ENCODE measurements at regions not wholly inside any gene's neighbourhood (a gene's known extent, or its start where the extent isn't known, plus 50 kb on each side); places are given as distances from the start of the nearest gene placed in this dataset.

GRCh38 chr16:52755396-52755795, 208.5 kb upstream of the TOX3 start:
- no peak for TF ChIP-seq ZBTB49 (tag by site-specific recombination; IDR thresholded peaks at IDR 0.05; ENCODE audit: low read depth)
- TF ChIP-seq ZNF24 (tag by site-specific recombination; IDR thresholded peaks at IDR 0.05) = no peak
- TF ChIP-seq ZBTB1 (tag by site-specific recombination; IDR thresholded peaks at IDR 0.05) = no peak
- no peak for TF ChIP-seq KLF16 (tag by site-specific recombination; IDR thresholded peaks at IDR 0.05)
- no peak for TF ChIP-seq CTCF (tag by site-specific recombination; IDR thresholded peaks at IDR 0.05)
- TF ChIP-seq SALL2 (tag by site-specific recombination; IDR thresholded peaks at IDR 0.05; ENCODE audit: borderline replicate concordance) = no peak
- no peak for TF ChIP-seq YY1 (tag by site-specific recombination; IDR thresholded peaks at IDR 0.05)
- TF ChIP-seq REST (tag by site-specific recombination; IDR thresholded peaks at IDR 0.05) = no peak
- TF ChIP-seq ZSCAN4 (tag by site-specific recombination; IDR thresholded peaks at IDR 0.05) = no peak
- TF ChIP-seq ZNF747 (tag by site-specific recombination; IDR thresholded peaks at IDR 0.05) = no peak
- TF ChIP-seq ZNF146 (tag by site-specific recombination; IDR thresholded peaks at IDR 0.05) = no peak
- TF ChIP-seq ZNF324 (tag by site-specific recombination; IDR thresholded peaks at IDR 0.05) = no peak
- TF ChIP-seq ZBTB10 (tag by site-specific recombination; IDR thresholded peaks at IDR 0.05) = no peak
- no peak for TF ChIP-seq MEIS1 (CRISPR knock-in tag; IDR thresholded peaks at IDR 0.05; ENCODE audit: borderline replicate concordance)

Data from HEK293 (cell line).